ENCODE measurements at regions not wholly inside any gene's neighbourhood (a gene's known extent, or its start where the extent isn't known, plus 50 kb on each side); places are given as distances from the start of the nearest gene placed in this dataset.

DNA sequence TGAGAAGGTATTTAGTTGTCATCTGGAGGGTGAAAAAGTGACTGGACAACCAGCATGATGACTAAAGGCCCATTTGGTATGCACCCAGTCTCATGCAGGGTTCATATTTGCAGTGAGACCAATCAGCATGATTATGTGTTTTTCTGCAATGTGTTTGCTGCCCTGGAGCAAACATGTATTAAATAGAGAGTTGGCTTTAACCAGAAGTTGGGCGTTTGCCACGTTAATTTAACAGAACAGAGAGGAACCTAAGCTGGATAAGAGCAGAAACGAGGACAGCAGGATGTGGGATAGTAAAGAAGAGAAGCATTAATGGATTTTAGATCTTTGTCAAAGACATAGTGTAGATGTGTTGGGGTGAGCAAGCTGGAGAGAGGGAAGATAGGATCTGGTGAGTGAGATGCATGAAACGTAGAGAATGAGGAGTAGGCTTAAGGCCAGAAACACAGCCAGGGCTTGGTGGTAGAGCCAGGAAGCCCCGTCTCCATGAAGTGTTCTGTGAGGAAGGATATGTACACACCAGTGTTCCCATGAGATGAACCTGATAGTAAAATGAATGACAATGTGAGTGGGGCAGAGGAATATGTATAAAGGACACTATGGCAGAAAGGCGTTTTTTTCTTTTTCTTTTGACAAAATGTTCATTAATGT, 164.0 kb upstream of the PDGFD start:
- TF ChIP-seq, protein P1, sequence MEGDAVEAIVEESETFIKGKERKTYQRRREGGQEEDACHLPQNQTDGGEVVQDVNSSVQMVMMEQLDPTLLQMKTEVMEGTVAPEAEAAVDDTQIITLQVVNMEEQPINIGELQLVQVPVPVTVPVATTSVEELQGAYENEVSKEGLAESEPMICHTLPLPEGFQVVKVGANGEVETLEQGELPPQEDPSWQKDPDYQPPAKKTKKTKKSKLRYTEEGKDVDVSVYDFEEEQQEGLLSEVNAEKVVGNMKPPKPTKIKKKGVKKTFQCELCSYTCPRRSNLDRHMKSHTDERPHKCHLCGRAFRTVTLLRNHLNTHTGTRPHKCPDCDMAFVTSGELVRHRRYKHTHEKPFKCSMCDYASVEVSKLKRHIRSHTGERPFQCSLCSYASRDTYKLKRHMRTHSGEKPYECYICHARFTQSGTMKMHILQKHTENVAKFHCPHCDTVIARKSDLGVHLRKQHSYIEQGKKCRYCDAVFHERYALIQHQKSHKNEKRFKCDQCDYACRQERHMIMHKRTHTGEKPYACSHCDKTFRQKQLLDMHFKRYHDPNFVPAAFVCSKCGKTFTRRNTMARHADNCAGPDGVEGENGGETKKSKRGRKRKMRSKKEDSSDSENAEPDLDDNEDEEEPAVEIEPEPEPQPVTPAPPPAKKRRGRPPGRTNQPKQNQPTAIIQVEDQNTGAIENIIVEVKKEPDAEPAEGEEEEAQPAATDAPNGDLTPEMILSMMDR (conservative IDR thresholded peaks at IDR 0.05; ENCODE audit: low read depth, low read length), result no peak
- no peak for TF ChIP-seq EZH2phosphoT487 (IDR thresholded peaks at IDR 0.05; ENCODE audit: borderline replicate concordance, low read length)

All from PC-3 (cell line).